Fibroblast of lung (primary cell): ENCODE measurements at regions not wholly inside any gene's neighbourhood (a gene's known extent, or its start where the extent isn't known, plus 50 kb on each side); places are given as distances from the start of the nearest gene placed in this dataset.

Source experiments
- CTCF ChIP-seq, 2 donors: IDR thresholded peaks in 1 of 2; conservative IDR thresholded peaks in 1 of 2; 1 replicate in 1 of 2; 2 replicates in 1 of 2; pipeline ENCODE4 v1.5.1; 2011 to 2012; ENCODE audit warnings: low read length in 2 of 2, control low read depth in 1 of 2, inconsistent platforms in 1 of 2, low read depth in 1 of 2, mild to moderate bottlenecking in 1 of 2
- EZH2 ChIP-seq: IDR thresholded peaks from 2 replicates; pipeline ENCODE4 v1.5.1; 2012; ENCODE audit warnings: low read length, control low read depth, mild to moderate bottlenecking; ENCODE audit errors: missing control alignments

GRCh38 chr6:101296169-101296960 lies 97.1 kb upstream of the GRIK2 start:
- TF ChIP-seq CTCF (conservative IDR thresholded peaks at IDR 0.05 in 1 of 2, IDR thresholded peaks at IDR 0.05 in 1 of 2; ENCODE audit: low read depth in 1 of 2, low read length in 2 of 2) (no peak), EZH2 (no peak)
